HCT116 (cell line): ENCODE measurements at regions not wholly inside any gene's neighbourhood (a gene's known extent, or its start where the extent isn't known, plus 50 kb on each side); places are given as distances from the start of the nearest gene placed in this dataset.

Experiments used
- ATAC-seq: fragments of 200-7000 bp; cut with Tn5 transposase; 2 replicates; pipeline ENCODE4 v1.9.1; 2020; ENCODE audit warnings: mild to moderate bottlenecking, moderate library complexity
- BruUV-seq: library from RNA; stranded (reverse); fragments of 400-500 nt; replicated peaks from 2 replicates; lab custom pipeline; 2021; lab: Mats Ljungman, UMichigan
- CTCF ChIA-PET: fragments of 300-600 bp; sonication (Branson Sonifier 250); formaldehyde crosslinking; loops from one replicate; lab custom pipeline; 2021; ENCODE audit warnings: antibody characterized with exemption; lab: Charles Lee
- POLR2A ChIA-PET: fragments of 300-600, 350-600 bp; sonication (Branson Sonifier 250); formaldehyde crosslinking; loops from one replicate; lab custom pipeline; 2021; ENCODE audit warnings: antibody characterized with exemption; lab: Charles Lee
- RAD21 ChIA-PET, 2 experiments: fragments of 300-600 bp; sonication (Branson Sonifier 250); formaldehyde crosslinking; loops; one replicate each; lab custom pipeline; 2023; ENCODE audit warnings: low total read pairs in 2 of 2; ENCODE audit not compliant: uncharacterized antibody in 2 of 2, unreplicated experiment in 2 of 2, low non-redundant PET in 1 of 2; lab: Charles Lee
- DNase-seq: peaks from one replicate; pipeline ENCODE4 v3.0.0-alpha.2; 2010; ENCODE audit warnings: low read depth, low spot score
- H2AFZ ChIP-seq: fragments of 200-600 bp; shearing (Covaris generic), sonication (generic); 2 replicates; pipeline ENCODE4 v1.6.1; 2017; ENCODE audit warnings: low read depth, mixed run types, mixed read lengths, antibody characterized with exemption, low read length; ENCODE audit not compliant: poor library complexity, severe bottlenecking
- H3K27ac ChIP-seq: 2 replicates; pipeline ENCODE4 v1.5.1; 2012; ENCODE audit warnings: low read depth, low read length
- H3K27me3 ChIP-seq: fragments of 200-600 bp; sonication (generic); 2 replicates; pipeline ENCODE4 v1.6.1; 2016; ENCODE audit warnings: mixed run types, low read length, mixed read lengths; ENCODE audit not compliant: insufficient read depth
- H3K36me3 ChIP-seq, 2 experiments: fragments of 200-500 bp in 1 of 2; fragments of 200-600 bp in 1 of 2; sonication (Bioruptor generic) in 1 of 2; sonication (generic) in 1 of 2; 2 replicates each; pipeline versions ENCODE4 v1.5.1 to v1.6.1; 2014 to 2016; ENCODE audit warnings: low read length in 2 of 2, inconsistent platforms in 1 of 2, mixed read lengths in 1 of 2, mixed run types in 1 of 2; ENCODE audit not compliant: insufficient read depth in 2 of 2, control insufficient read depth in 1 of 2
- H3K4me1 ChIP-seq, 2 experiments: fragments of 200-600 bp in 1 of 2; sonication (generic) in 1 of 2; 2 replicates each; pipeline versions ENCODE4 v1.5.1 to v1.6.1; 2012 to 2017; ENCODE audit warnings: low read length in 2 of 2, inconsistent platforms in 1 of 2, mild to moderate bottlenecking in 1 of 2, mixed read lengths in 1 of 2, mixed run types in 1 of 2, moderate library complexity in 1 of 2; ENCODE audit not compliant: insufficient read depth in 2 of 2, control insufficient read depth in 1 of 2
- H3K4me2 ChIP-seq: fragments of 200-600 bp; sonication (generic); 2 replicates; pipeline ENCODE4 v1.6.1; 2017; ENCODE audit warnings: mixed run types, low read length, mixed read lengths
- H3K4me3 ChIP-seq, 2 experiments: fragments of 200-600 bp in 1 of 2; sonication (generic) in 1 of 2; replicated peaks in 1 of 2; 2 replicates each; pipeline ENCODE4 v1.5.1; 2011 to 2016; ENCODE audit warnings: low read length in 2 of 2, control low read depth in 1 of 2, low read depth in 1 of 2, mild to moderate bottlenecking in 1 of 2, mixed read lengths in 1 of 2, mixed run types in 1 of 2
- H3K79me2 ChIP-seq: fragments of 200-600 bp; sonication (generic); 2 replicates; pipeline ENCODE4 v1.6.1; 2017; ENCODE audit warnings: mild to moderate bottlenecking, mixed run types, low read length, moderate library complexity, mixed read lengths; ENCODE audit not compliant: insufficient read depth
- H3K9ac ChIP-seq: fragments of 200-600 bp; sonication (generic); 2 replicates; pipeline ENCODE4 v1.6.1; 2016; ENCODE audit warnings: low read length, mixed read lengths
- H3K9me2 ChIP-seq: fragments of 200-600 bp; sonication (generic), shearing (Covaris generic); 2 replicates; pipeline ENCODE4 v1.6.1; 2017; ENCODE audit warnings: mixed run types, mild to moderate bottlenecking, moderate library complexity; ENCODE audit not compliant: insufficient read depth
- H3K9me3 ChIP-seq, 2 experiments: fragments of 200-500 bp in 1 of 2; fragments of 200-600 bp in 1 of 2; sonication (Bioruptor generic) in 1 of 2; sonication (generic) in 1 of 2; 2 replicates each; pipeline ENCODE4 v1.6.1; 2014 to 2017; ENCODE audit warnings: low read length in 2 of 2, mixed read lengths in 2 of 2, inconsistent platforms in 1 of 2, low read depth in 1 of 2, mild to moderate bottlenecking in 1 of 2, mixed run types in 1 of 2, moderate library complexity in 1 of 2; ENCODE audit not compliant: control insufficient read depth in 1 of 2, insufficient read depth in 1 of 2
- H4K20me1 ChIP-seq: fragments of 200-600 bp; sonication (generic), shearing (Covaris generic); 2 replicates; pipeline ENCODE4 v1.6.1; 2017; ENCODE audit warnings: mixed run types, mild to moderate bottlenecking, moderate library complexity; ENCODE audit not compliant: insufficient read depth
- CBX3 ChIP-seq: IDR thresholded peaks from 2 replicates; pipeline ENCODE4 v1.6.1; 2012; ENCODE audit warnings: low read depth
- CEBPB ChIP-seq: IDR thresholded peaks from 2 replicates; pipeline ENCODE4 v1.6.1; 2012; ENCODE audit warnings: low read depth
- CTCF ChIP-seq, 3 experiments: fragments of 200-600 bp in 1 of 3; sonication (generic) in 1 of 3; IDR thresholded peaks in 2 of 3; conservative IDR thresholded peaks in 1 of 3; 2 replicates each; pipeline ENCODE4 v1.5.1; 2012 to 2017; ENCODE audit warnings: low read depth in 2 of 3, low read length in 2 of 3, antibody characterized with exemption in 1 of 3, borderline replicate concordance in 1 of 3, control low read depth in 1 of 3, mild to moderate bottlenecking in 1 of 3, mixed read lengths in 1 of 3, mixed run types in 1 of 3, moderate library complexity in 1 of 3; ENCODE audit not compliant: insufficient read depth in 1 of 3
- EGR1 ChIP-seq: IDR thresholded peaks from 2 replicates; pipeline ENCODE4 v1.6.1; 2012; ENCODE audit warnings: low read depth
- ELF1 ChIP-seq: IDR thresholded peaks from 2 replicates; pipeline ENCODE4 v1.6.1; 2012; ENCODE audit warnings: low read depth, borderline replicate concordance
- EZH2phosphoT487 ChIP-seq: fragments of 200-600 bp; IDR thresholded peaks from 2 replicates; pipeline ENCODE4 v1.6.1; 2018; ENCODE audit warnings: antibody characterized with exemption, borderline replicate concordance
- JUND ChIP-seq: IDR thresholded peaks from 2 replicates; pipeline ENCODE4 v1.6.1; 2012
- POLR2A ChIP-seq: IDR thresholded peaks from 2 replicates; pipeline ENCODE4 v1.7.0; 2011; ENCODE audit warnings: borderline replicate concordance; ENCODE audit not compliant: insufficient read depth, insufficient read length; ENCODE audit errors: extremely low read depth
- RAD21 ChIP-seq: IDR thresholded peaks from 2 replicates; pipeline ENCODE4 v1.6.1; 2012; ENCODE audit warnings: low read depth, mild to moderate bottlenecking
- SIN3A ChIP-seq: IDR thresholded peaks from 2 replicates; pipeline ENCODE4 v1.6.1; 2012; ENCODE audit warnings: low read depth
- SP1 ChIP-seq: IDR thresholded peaks from 2 replicates; pipeline ENCODE4 v1.6.1; 2012; ENCODE audit warnings: low read depth
- ZFX ChIP-seq: fragments of 450-650 bp; IDR thresholded peaks from 2 replicates; pipeline ENCODE4 v1.6.1; 2017
- intact Hi-C: fragments of 100-400 bp; cut with micrococcal nuclease; formaldehyde crosslinking; loops from 2 replicates; pipeline ENCODE4 v1.10.0; 2022

- no peak for TF ChIP-seq SIN3A
- TF ChIP-seq POLR2A, result no peak
- TF ChIP-seq ELF1, result no peak
- no peak for TF ChIP-seq SP1
Observed at GRCh38 chr3:148532326-148532725, 165.4 kb upstream of the AGTR1 start (continued).

GRCh38 chr3:148532774-148533173, 164.9 kb upstream of the AGTR1 start:
- ATAC-seq, result no peak
- TF ChIP-seq POLR2A (no peak), JUND (no peak), CBX3 (no peak), ZFX (no peak), EGR1 (no peak), RAD21 (no peak), SIN3A (no peak), CEBPB (no peak), CTCF (IDR thresholded peaks at IDR 0.05 in 2 of 3, conservative IDR thresholded peaks at IDR 0.05 in 1 of 3; ENCODE audit: borderline replicate concordance in 1 of 3, insufficient read depth in 1 of 3, low read depth in 2 of 3, low read length in 2 of 3) (no peak), EZH2phosphoT487 (no peak)
- Histone ChIP-seq H3K4me3 (no peak overlapping the region), H2AFZ (no peak overlapping the region), H3K27ac (no peak overlapping the region), H4K20me1 (no peaks in the 10 kb centered on the region), H3K4me2 (no peak overlapping the region), H3K9me2 (no peaks in the 10 kb centered on the region), H3K36me3 (no peaks in the 10 kb centered on the region), H3K9me3 (peaks cover 0 to under 1% of the 10 kb centered on the region in 2 experiments; a peak in 1 of 4 replicates), H3K27me3 (no peaks in the 10 kb centered on the region), H3K4me1 (no peaks in the 10 kb centered on the region), H3K79me2 (no peaks in the 10 kb centered on the region), H3K9ac (no peak overlapping the region)
- ChIA-PET POLR2A (no interaction called here), RAD21 (no interaction called here), CTCF (no interaction called here)
- intact Hi-C loops, result no loop called here
- no TSS peak for BruUV-seq
- no peak for DNase-seq
